IPS DF 6.9 (cell line): ENCODE measurements at regions not wholly inside any gene's neighbourhood (a gene's known extent, or its start where the extent isn't known, plus 50 kb on each side); places are given as distances from the start of the nearest gene placed in this dataset.

Source experiments
- DNase-seq: peaks from one replicate; pipeline ENCODE4 v3.0.0-alpha.2; 2013; ENCODE audit warnings: low read depth, low spot score
- H3K27ac ChIP-seq: one replicate; pipeline ENCODE4 v1.5.1; 2013; ENCODE audit warnings: low read length, control low read depth
- H3K27me3 ChIP-seq: 2 replicates; pipeline ENCODE4 v1.6.1; 2013; ENCODE audit warnings: mild to moderate bottlenecking, low read length; ENCODE audit not compliant: control insufficient read depth, insufficient read depth
- H3K36me3 ChIP-seq: 2 replicates; pipeline ENCODE4 v1.6.1; 2013; ENCODE audit warnings: low read length; ENCODE audit not compliant: control insufficient read depth, insufficient read depth
- H3K4me1 ChIP-seq: 2 replicates; pipeline ENCODE4 v1.6.1; 2013; ENCODE audit warnings: low read length; ENCODE audit not compliant: control insufficient read depth, insufficient read depth
- H3K4me3 ChIP-seq: 2 replicates; pipeline ENCODE4 v1.5.1; 2013; ENCODE audit warnings: mild to moderate bottlenecking, low read length
- H3K9me3 ChIP-seq: 2 replicates; pipeline ENCODE4 v1.6.1; 2013; ENCODE audit warnings: low read length, inconsistent platforms; ENCODE audit not compliant: control insufficient read depth, insufficient read depth
- WGBS: extraction: QIAGEN DNeasy Blood & Tissue Kit; methylation state at CpG from one replicate; pipeline ENCODE4 v1.1.7; 2013; ENCODE audit warnings: mixed read lengths, missing lambda C conversion rate; ENCODE audit not compliant: insufficient read length, insufficient coverage; 5-methylcytosine and 5-hydroxymethylcytosine counted together

GRCh38 chr4:24103434-24104157 lies 213.7 kb upstream of the PPARGC1A start:
- no CpG with 5 or more reads among the region's 15 CpGs for WGBS
- H3K27ac ChIP-seq, result no peak overlapping the region

GRCh38 chr4:24102621-24103020 lies 212.8 kb upstream of the PPARGC1A start:
- no CpG with 5 or more reads among the region's 4 CpGs for WGBS

More at GRCh38 chr4:24103434-24104157, 213.7 kb upstream of the PPARGC1A start:
- Histone ChIP-seq H3K27me3 (no peaks in the 10 kb centered on the region), H3K4me1 (no peaks in the 10 kb centered on the region), H3K9me3 (no peaks in the 10 kb centered on the region), H3K4me3 (no peak overlapping the region), H3K36me3 (no peaks in the 10 kb centered on the region)
- DNase-seq, result no peak

GRCh38 chr4:24096603-24097002 lies 206.8 kb upstream of the PPARGC1A start:
- Histone ChIP-seq H3K27me3 (no peaks in the 10 kb centered on the region), H3K9me3 (no peaks in the 10 kb centered on the region), H3K4me1 (no peaks in the 10 kb centered on the region), H3K4me3 (no peak overlapping the region), H3K36me3 (no peaks in the 10 kb centered on the region), H3K27ac (no peak overlapping the region)
- DNase-seq, result no peak
- no CpG with 5 or more reads among the region's 2 CpGs for WGBS

More at GRCh38 chr4:24102621-24103020, 212.8 kb upstream of the PPARGC1A start:
- DNase-seq, result no peak
- H3K27me3 ChIP-seq, result no peaks in the 10 kb centered on the region
- H3K27ac ChIP-seq, result no peak overlapping the region
- H3K36me3 ChIP-seq, result no peaks in the 10 kb centered on the region
- no peaks in the 10 kb centered on the region for H3K9me3 ChIP-seq
- H3K4me3 ChIP-seq, result no peak overlapping the region
- H3K4me1 ChIP-seq, result no peaks in the 10 kb centered on the region

- Histone ChIP-seq H3K36me3 (no peaks in the 10 kb centered on the region), H3K27me3 (no peaks in the 10 kb centered on the region), H3K27ac (no peak overlapping the region), H3K4me1 (no peaks in the 10 kb centered on the region), H3K4me3 (no peak overlapping the region), H3K9me3 (no peaks in the 10 kb centered on the region)
- no CpG with 5 or more reads among the region's 2 CpGs for WGBS
- no peak for DNase-seq
Observed at GRCh38 chr4:24094726-24095125, 204.9 kb upstream of the PPARGC1A start.

GRCh38 chr4:24093446-24093845 lies 203.6 kb upstream of the PPARGC1A start:
- Histone ChIP-seq H3K4me3 (no peak overlapping the region), H3K9me3 (no peaks in the 10 kb centered on the region), H3K27me3 (no peaks in the 10 kb centered on the region), H3K36me3 (no peaks in the 10 kb centered on the region), H3K27ac (no peak overlapping the region), H3K4me1 (no peaks in the 10 kb centered on the region)
- DNase-seq, result no peak
- WGBS, result no CpG with 5 or more reads among the region's 2 CpGs

GRCh38 chr4:24091639-24092233 lies 201.9 kb upstream of the PPARGC1A start:
- no peak for DNase-seq
- H3K9me3 ChIP-seq, result no peaks in the 10 kb centered on the region
- no peaks in the 10 kb centered on the region for H3K36me3 ChIP-seq
- no peak overlapping the region for H3K4me3 ChIP-seq
- H3K27me3 ChIP-seq, result no peaks in the 10 kb centered on the region
- no peak overlapping the region for H3K27ac ChIP-seq
- no peaks in the 10 kb centered on the region for H3K4me1 ChIP-seq
- no CpG with 5 or more reads among the region's 6 CpGs for WGBS

GRCh38 chr4:24089851-24090534 lies 200.1 kb upstream of the PPARGC1A start:
- Histone ChIP-seq H3K4me3 (no peak overlapping the region), H3K9me3 (no peaks in the 10 kb centered on the region), H3K4me1 (no peaks in the 10 kb centered on the region), H3K27me3 (no peaks in the 10 kb centered on the region), H3K27ac (no peak overlapping the region), H3K36me3 (no peaks in the 10 kb centered on the region)
- no peak for DNase-seq
- no CpG with 5 or more reads among the region's 3 CpGs for WGBS

- 100% methylated on average over 1 of the region's 2 CpGs for WGBS
- Histone ChIP-seq H3K27ac (no peak overlapping the region), H3K27me3 (no peaks in the 10 kb centered on the region), H3K36me3 (no peaks in the 10 kb centered on the region), H3K4me3 (no peak overlapping the region), H3K4me1 (no peaks in the 10 kb centered on the region), H3K9me3 (no peaks in the 10 kb centered on the region)
- DNase-seq, result no peak
Observed at GRCh38 chr4:24080871-24081270, 191.0 kb upstream of the PPARGC1A start.

GRCh38 chr4:24078347-24078962 lies 188.6 kb upstream of the PPARGC1A start:
- Histone ChIP-seq H3K4me1 (no peaks in the 10 kb centered on the region), H3K27me3 (no peaks in the 10 kb centered on the region), H3K36me3 (no peaks in the 10 kb centered on the region), H3K4me3 (no peak overlapping the region), H3K9me3 (no peaks in the 10 kb centered on the region), H3K27ac (no peak overlapping the region)
- no peak for DNase-seq
- WGBS, result no CpG with 5 or more reads among the region's 2 CpGs

GRCh38 chr4:24076811-24077210 lies 187.0 kb upstream of the PPARGC1A start:
- Histone ChIP-seq H3K4me1 (no peaks in the 10 kb centered on the region), H3K4me3 (no peak overlapping the region), H3K9me3 (no peaks in the 10 kb centered on the region), H3K27me3 (no peaks in the 10 kb centered on the region), H3K36me3 (no peaks in the 10 kb centered on the region), H3K27ac (no peak overlapping the region)
- WGBS, result no CpG with 5 or more reads among the region's 1 CpG
- no peak for DNase-seq
